SU-DHL-6 (cell line): ENCODE measurements at regions not wholly inside any gene's neighbourhood (a gene's known extent, or its start where the extent isn't known, plus 50 kb on each side); places are given as distances from the start of the nearest gene placed in this dataset.

ENCODE experiments used
- H2AFZ ChIP-seq: fragments of 200-600 bp; sonication (generic); 2 replicates; pipeline ENCODE4 v1.6.1; 2014; ENCODE audit warnings: low read depth, mild to moderate bottlenecking, moderate library complexity, mixed read lengths, antibody characterized with exemption, low read length; ENCODE audit not compliant: severe bottlenecking
- H3F3A ChIP-seq: fragments of 200-600 bp; shearing (Covaris generic); 2 replicates; pipeline ENCODE4 v1.6.0; 2016; ENCODE audit warnings: antibody characterized with exemption, mild to moderate bottlenecking; ENCODE audit not compliant: insufficient read depth
- H3K27ac ChIP-seq: fragments of 200-600 bp; sonication (generic); 2 replicates; pipeline ENCODE4 v1.5.1; 2016; ENCODE audit warnings: low read depth, mild to moderate bottlenecking, low read length, moderate library complexity, mixed read lengths
- H3K27me3 ChIP-seq: fragments of 200-600 bp; sonication (generic), shearing (Covaris generic); 2 replicates; pipeline ENCODE4 v1.6.0; 2014; ENCODE audit warnings: mild to moderate bottlenecking, low read length
- H3K36me3 ChIP-seq: fragments of 200-600 bp; sonication (generic); 2 replicates; pipeline ENCODE4 v1.6.1; 2014; ENCODE audit warnings: mild to moderate bottlenecking, low read length, mixed read lengths
- H3K4me2 ChIP-seq: fragments of 300-600, 200-600 bp; shearing (Covaris generic), sonication (generic); 2 replicates; pipeline ENCODE4 v1.6.0; 2014; ENCODE audit warnings: low read length, low read depth, mild to moderate bottlenecking; ENCODE audit not compliant: poor library complexity, severe bottlenecking
- H3K4me3 ChIP-seq: fragments of 200-600 bp; sonication (generic); 2 replicates; pipeline ENCODE4 v1.5.1; 2014; ENCODE audit warnings: antibody characterized with exemption, low read length, mild to moderate bottlenecking, mixed read lengths; ENCODE audit not compliant: insufficient read depth, poor library complexity, severe bottlenecking
- H3K79me2 ChIP-seq: fragments of 200-600 bp; sonication (generic); 2 replicates; pipeline ENCODE4 v1.6.1; 2014; ENCODE audit warnings: mild to moderate bottlenecking, low read length, moderate library complexity; ENCODE audit not compliant: insufficient read depth
- H3K9ac ChIP-seq: fragments of 200-600 bp; sonication (generic); 2 replicates; pipeline ENCODE4 v1.7.0; 2014; ENCODE audit warnings: mild to moderate bottlenecking, low read length
- H3K9me2 ChIP-seq: fragments of 200-600 bp; sonication (generic); replicated peaks from 2 replicates; pipeline ENCODE4 v1.6.1; 2014; ENCODE audit warnings: low read length; ENCODE audit not compliant: insufficient read depth
- H3K9me3 ChIP-seq: fragments of 200-600 bp; sonication (generic); 2 replicates; pipeline ENCODE4 v1.6.1; 2014; ENCODE audit warnings: low read length, mixed read lengths; ENCODE audit not compliant: insufficient read depth
- H4K20me1 ChIP-seq: fragments of 200-600 bp; sonication (generic); 2 replicates; pipeline ENCODE4 v1.6.1; 2014; ENCODE audit warnings: low read depth, mild to moderate bottlenecking, antibody characterized with exemption, low read length, moderate library complexity, mixed read lengths
- CTCF ChIP-seq: fragments of 200-600 bp; sonication (generic); IDR thresholded peaks from one replicate; pipeline ENCODE4 v1.5.1; 2017; ENCODE audit warnings: antibody characterized with exemption, mild to moderate bottlenecking, low read length, moderate library complexity; ENCODE audit not compliant: insufficient read depth, poor library complexity, severe bottlenecking
- EZH2phosphoT487 ChIP-seq: fragments of 200-600 bp; sonication (generic), shearing (Covaris generic); conservative IDR thresholded peaks from 2 replicates; pipeline ENCODE4 v1.6.1; 2018; ENCODE audit warnings: mild to moderate bottlenecking, antibody characterized with exemption, low read length, moderate library complexity, mixed read lengths

- Histone ChIP-seq H3K9me3 (no peaks in the 10 kb centered on the region), H3K4me2 (no peak overlapping the region), H3K36me3 (no peaks in the 10 kb centered on the region), H3K27me3 (no peaks in the 10 kb centered on the region), H3K4me3 (no peak overlapping the region), H3F3A (no peaks in the 10 kb centered on the region), H3K9ac (no peak overlapping the region), H3K27ac (no peak overlapping the region), H3K9me2 (no peaks in the 10 kb centered on the region), H4K20me1 (no peaks in the 10 kb centered on the region), H3K79me2 (no peaks in the 10 kb centered on the region), H2AFZ (no peak overlapping the region)
- TF ChIP-seq EZH2phosphoT487 = no peak
- TF ChIP-seq CTCF = no peak
These were observed 1555.4 kb upstream of the ADGRL3 start for GRCh38 chr4:59644765-59645164.

GRCh38 chr4:59646082-59646481, 1554.0 kb upstream of the ADGRL3 start:
- H3K9ac ChIP-seq = no peak overlapping the region
- H3K27ac ChIP-seq = no peak overlapping the region
- no peak overlapping the region for H3K4me2 ChIP-seq
- H3K27me3 ChIP-seq = no peaks in the 10 kb centered on the region
- H3K36me3 ChIP-seq = no peaks in the 10 kb centered on the region
- no peak for TF ChIP-seq EZH2phosphoT487
- TF ChIP-seq CTCF = no peak
- H3K9me2 ChIP-seq = no peaks in the 10 kb centered on the region
- no peak overlapping the region for H3K4me3 ChIP-seq
- no peak overlapping the region for H2AFZ ChIP-seq
- no peaks in the 10 kb centered on the region for H3K79me2 ChIP-seq
- no peaks in the 10 kb centered on the region for H3K9me3 ChIP-seq
- no peaks in the 10 kb centered on the region for H4K20me1 ChIP-seq
- no peaks in the 10 kb centered on the region for H3F3A ChIP-seq

- H3K4me3 ChIP-seq = no peak overlapping the region
- H3K79me2 ChIP-seq = no peaks in the 10 kb centered on the region
- no peaks in the 10 kb centered on the region for H3F3A ChIP-seq
- no peaks in the 10 kb centered on the region for H3K9me2 ChIP-seq
- H3K4me2 ChIP-seq = no peak overlapping the region
- no peaks in the 10 kb centered on the region for H3K36me3 ChIP-seq
- H4K20me1 ChIP-seq = no peaks in the 10 kb centered on the region
- no peak overlapping the region for H3K27ac ChIP-seq
- no peak for TF ChIP-seq CTCF
- TF ChIP-seq EZH2phosphoT487 = no peak
- H3K27me3 ChIP-seq = no peaks in the 10 kb centered on the region
- no peak overlapping the region for H2AFZ ChIP-seq
- no peak overlapping the region for H3K9ac ChIP-seq
- H3K9me3 ChIP-seq = no peaks in the 10 kb centered on the region
These were observed 1553.1 kb upstream of the ADGRL3 start for GRCh38 chr4:59647011-59647410.

GRCh38 chr4:59647500-59647899, 1552.6 kb upstream of the ADGRL3 start:
- no peaks in the 10 kb centered on the region for H3F3A ChIP-seq
- no peak overlapping the region for H3K4me2 ChIP-seq
- no peaks in the 10 kb centered on the region for H3K36me3 ChIP-seq
- H2AFZ ChIP-seq = no peak overlapping the region
- H4K20me1 ChIP-seq = no peaks in the 10 kb centered on the region
- no peak overlapping the region for H3K4me3 ChIP-seq
- H3K9me2 ChIP-seq = no peaks in the 10 kb centered on the region
- no peaks in the 10 kb centered on the region for H3K9me3 ChIP-seq
- TF ChIP-seq CTCF (no peak), EZH2phosphoT487 (no peak)
- H3K27ac ChIP-seq = no peak overlapping the region
- no peaks in the 10 kb centered on the region for H3K79me2 ChIP-seq
- H3K27me3 ChIP-seq = no peaks in the 10 kb centered on the region
- no peak overlapping the region for H3K9ac ChIP-seq
